Neural cell (in vitro differentiated cells): ENCODE measurements at regions not wholly inside any gene's neighbourhood (a gene's known extent, or its start where the extent isn't known, plus 50 kb on each side); places are given as distances from the start of the nearest gene placed in this dataset.

ENCODE experiments used
- H2AFZ ChIP-seq: fragments of 200-600, 300-800 bp; sonication (generic), shearing (Covaris generic); 2 replicates; pipeline ENCODE4 v1.6.0; 2014; ENCODE audit warnings: low read depth, mild to moderate bottlenecking, antibody characterized with exemption, low read length, moderate library complexity
- H3F3A ChIP-seq: fragments of 200-600 bp; shearing (Covaris generic); 2 replicates; pipeline ENCODE4 v1.6.1; 2016; ENCODE audit warnings: mild to moderate bottlenecking, moderate library complexity, mixed read lengths, antibody characterized with exemption, low read length; ENCODE audit not compliant: insufficient read depth, poor library complexity, severe bottlenecking
- H3K27ac ChIP-seq: fragments of 200-600, 300-800 bp; sonication (generic), shearing (Covaris generic); 2 replicates; pipeline ENCODE4 v1.5.1; 2014; ENCODE audit warnings: mild to moderate bottlenecking, low read length, moderate library complexity
- H3K27me3 ChIP-seq: fragments of 300-800, 200-600 bp; sonication (generic), shearing (Covaris generic); 2 replicates; pipeline ENCODE4 v1.6.0; 2014; ENCODE audit warnings: mild to moderate bottlenecking, low read depth, low read length, moderate library complexity; ENCODE audit not compliant: insufficient read depth
- H3K36me3 ChIP-seq: fragments of 300-800, 200-600 bp; sonication (generic), shearing (Covaris generic); 2 replicates; pipeline ENCODE4 v1.5.1; 2014; ENCODE audit warnings: mild to moderate bottlenecking, antibody characterized with exemption, low read length, moderate library complexity; ENCODE audit not compliant: insufficient read depth
- H3K4me2 ChIP-seq: fragments of 300-800, 200-600 bp; sonication (generic), shearing (Covaris generic); 2 replicates; pipeline ENCODE4 v1.6.0; 2014; ENCODE audit warnings: mild to moderate bottlenecking, low read length
- H3K4me3 ChIP-seq: fragments of 300-800, 200-600 bp; sonication (generic), shearing (Covaris generic); 2 replicates; pipeline ENCODE4 v1.5.1; 2014; ENCODE audit warnings: mild to moderate bottlenecking, low read length, moderate library complexity
- H3K79me2 ChIP-seq: fragments of 200-600 bp; shearing (Covaris generic); replicated peaks from 2 replicates; pipeline ENCODE4 v1.6.0; 2014; ENCODE audit warnings: mild to moderate bottlenecking, low read length, moderate library complexity; ENCODE audit not compliant: insufficient read depth
- H3K9ac ChIP-seq: fragments of 300-800, 200-600 bp; sonication (generic), shearing (Covaris generic); 2 replicates; pipeline ENCODE4 v1.6.1; 2016; ENCODE audit warnings: mild to moderate bottlenecking, low read length, mixed read lengths
- H3K9me2 ChIP-seq: fragments of 200-600 bp; shearing (Covaris generic); 2 replicates; pipeline ENCODE4 v1.6.1; 2016; ENCODE audit warnings: mild to moderate bottlenecking, low read length, mixed read lengths; ENCODE audit not compliant: insufficient read depth
- H3K9me3 ChIP-seq: fragments of 200-600, 300-800 bp; sonication (generic), shearing (Covaris generic); 2 replicates; pipeline ENCODE4 v1.6.1; 2016; ENCODE audit warnings: mild to moderate bottlenecking, mixed run types, low read length, moderate library complexity, mixed read lengths
- H4K20me1 ChIP-seq: fragments of 200-600 bp; shearing (Covaris generic); 2 replicates; pipeline ENCODE4 v1.6.1; 2016; ENCODE audit warnings: mild to moderate bottlenecking, mixed run types; ENCODE audit not compliant: insufficient read depth
- CTCF ChIP-seq: fragments of 450-650 bp; IDR thresholded peaks from 2 replicates; pipeline ENCODE4 v1.5.1; 2014; ENCODE audit warnings: antibody characterized with exemption, mild to moderate bottlenecking, moderate library complexity; ENCODE audit not compliant: poor library complexity, severe bottlenecking
- EP300 ChIP-seq: fragments of 450-650 bp; conservative IDR thresholded peaks from 2 replicates; pipeline ENCODE4 v1.6.1; 2014; ENCODE audit warnings: antibody characterized with exemption, mild to moderate bottlenecking, moderate library complexity; ENCODE audit not compliant: poor library complexity, severe bottlenecking
- EZH2 ChIP-seq: fragments of 200-600, 300-800 bp; shearing (Covaris generic), sonication (generic); IDR thresholded peaks from 2 replicates; pipeline ENCODE4 v1.6.1; 2014; ENCODE audit warnings: antibody characterized with exemption, low read length, borderline replicate concordance, mild to moderate bottlenecking; ENCODE audit not compliant: insufficient read depth, poor library complexity, severe bottlenecking
- MXI1 ChIP-seq: fragments of 450-650 bp; conservative IDR thresholded peaks from 2 replicates; pipeline ENCODE4 v1.6.1; 2014; ENCODE audit warnings: antibody characterized with exemption, mild to moderate bottlenecking; ENCODE audit not compliant: poor library complexity, severe bottlenecking
- REST ChIP-seq: IDR thresholded peaks from 2 replicates; pipeline ENCODE4 v1.6.1; 2012; ENCODE audit warnings: borderline replicate concordance
- TAF1 ChIP-seq: IDR thresholded peaks from 2 replicates; pipeline ENCODE4 v1.6.1; 2012; ENCODE audit warnings: low read depth

DNA sequence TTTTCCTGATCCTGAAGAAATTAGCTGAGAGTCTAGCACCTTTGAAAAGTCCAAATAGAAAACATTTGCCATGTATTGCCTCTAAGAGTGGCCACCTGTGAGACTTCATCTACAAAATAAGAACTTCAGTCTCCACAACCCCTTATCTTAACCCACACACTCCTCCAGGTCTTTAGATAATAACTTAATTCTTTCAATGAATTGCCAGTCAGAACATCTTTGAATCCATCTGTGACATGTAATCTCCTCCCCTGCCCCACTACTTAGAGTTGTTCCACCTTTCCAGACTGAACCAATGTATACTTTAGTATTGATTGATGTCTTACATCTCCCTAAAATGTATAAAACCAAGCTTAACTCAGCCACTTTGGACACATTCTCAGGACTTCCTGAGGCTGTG lies 84.4 kb upstream of the FAM171A1 start:
- no peak overlapping the region for H3K9ac ChIP-seq
- no peak overlapping the region for H3K4me2 ChIP-seq
- H3K27me3 ChIP-seq, result no peaks in the 10 kb centered on the region
- H3K9me3 ChIP-seq, result no peaks in the 10 kb centered on the region
- H2AFZ ChIP-seq, result no peak overlapping the region
- H4K20me1 ChIP-seq, result no peaks in the 10 kb centered on the region
- no peak overlapping the region for H3K27ac ChIP-seq
- H3K36me3 ChIP-seq, result no peaks in the 10 kb centered on the region
- no peak overlapping the region for H3K4me3 ChIP-seq
- TF ChIP-seq REST, result no peak
- no peak for TF ChIP-seq EZH2
- no peaks in the 10 kb centered on the region for H3K79me2 ChIP-seq
- no peaks in the 10 kb centered on the region for H3K9me2 ChIP-seq
- H3F3A ChIP-seq, result no peaks in the 10 kb centered on the region

DNA sequence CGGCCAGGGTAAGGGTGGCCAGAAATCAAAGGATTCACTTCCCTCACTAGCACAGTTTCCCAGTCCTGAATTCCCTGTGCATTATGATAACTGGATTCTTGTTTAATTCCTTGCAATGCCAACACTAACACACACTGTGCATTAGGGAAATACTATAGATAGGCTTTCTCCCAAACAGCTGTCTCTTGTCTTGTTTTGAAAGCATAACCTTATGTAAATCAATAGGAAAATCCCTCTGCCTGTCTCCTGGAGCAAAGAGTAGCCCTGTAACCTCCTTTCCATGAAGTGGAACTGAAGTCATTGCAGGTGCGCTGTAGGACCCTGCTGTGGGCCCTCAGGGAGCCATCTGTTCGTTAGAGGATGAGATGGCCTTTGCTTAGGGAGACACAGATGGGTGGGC lies 82.8 kb upstream of the FAM171A1 start:
- Histone ChIP-seq H3K9me2 (no peaks in the 10 kb centered on the region), H3F3A (no peaks in the 10 kb centered on the region), H4K20me1 (no peaks in the 10 kb centered on the region), H3K27me3 (no peaks in the 10 kb centered on the region), H3K4me3 (no peak overlapping the region), H3K9me3 (no peaks in the 10 kb centered on the region), H3K36me3 (no peaks in the 10 kb centered on the region), H3K27ac (no peak overlapping the region), H3K9ac (no peak overlapping the region), H3K4me2 (no peak overlapping the region), H2AFZ (no peak overlapping the region), H3K79me2 (no peaks in the 10 kb centered on the region)
- TF ChIP-seq EP300 (no peak), EZH2 (no peak), MXI1 (no peak), CTCF (no peak), TAF1 (no peak), REST (no peak)
